HFFc6 (cell line): ENCODE measurements at regions not wholly inside any gene's neighbourhood (a gene's known extent, or its start where the extent isn't known, plus 50 kb on each side); places are given as distances from the start of the nearest gene placed in this dataset.
"Not testable (repeated sequence)": the region's sequence is repeated elsewhere in the genome, so short reads cannot be mapped to it uniquely, and the experiment has no call there.

Experiments used
- DNase-seq: peaks from one replicate; pipeline ENCODE4 v3.0.0-alpha.2; 2018
- H3K27ac Mint-ChIP-seq: 2 replicates; pipeline ENCODE4 v1.8.0; 2020; ENCODE audit warnings: mild to moderate bottlenecking, mixed read lengths
- H3K27me3 Mint-ChIP-seq: 2 replicates; pipeline ENCODE4 v1.8.0; 2021; ENCODE audit warnings: mild to moderate bottlenecking, moderate library complexity, mixed read lengths; ENCODE audit not compliant: insufficient read depth
- H3K36me3 Mint-ChIP-seq: 2 replicates; pipeline ENCODE4 v1.8.0; 2021; ENCODE audit warnings: low read depth, mixed read lengths
- H3K4me1 Mint-ChIP-seq: 2 replicates; pipeline ENCODE4 v1.8.0; 2020; ENCODE audit warnings: low read depth, mixed read lengths
- H3K4me3 Mint-ChIP-seq: 2 replicates; pipeline ENCODE4 v1.8.0; 2020; ENCODE audit warnings: mild to moderate bottlenecking, moderate library complexity, mixed read lengths
- H3K9me3 Mint-ChIP-seq: 2 replicates; pipeline ENCODE4 v1.8.0; 2020; ENCODE audit warnings: mild to moderate bottlenecking, mixed read lengths
- CTCF ChIP-seq: fragments of 200-600 bp; sonication (generic); IDR thresholded peaks from 2 replicates; pipeline ENCODE4 v1.5.0; 2021; ENCODE audit warnings: antibody characterized with exemption, mild to moderate bottlenecking

- Mint-ChIP-seq H3K27me3 (no peaks in the 10 kb centered on the region), H3K27ac (no peak overlapping the region)
- no peak for TF ChIP-seq CTCF
These were observed 104.4 kb downstream of the ZNF486 start for GRCh38 chr19:20271215-20271926.

GRCh38 chr19:20269461-20269860 is 102.4 kb downstream of the ZNF486 start:
- no peaks in the 10 kb centered on the region for H3K27me3 Mint-ChIP-seq
- no peak for DNase-seq
- TF ChIP-seq CTCF, result no peak
- no peaks in the 10 kb centered on the region for H3K4me1 Mint-ChIP-seq
- no peak overlapping the region for H3K4me3 Mint-ChIP-seq
- peaks cover 44% of the 10 kb centered on the region for H3K9me3 Mint-ChIP-seq
- no peaks in the 10 kb centered on the region for H3K36me3 Mint-ChIP-seq
- no peak overlapping the region for H3K27ac Mint-ChIP-seq

More at GRCh38 chr19:20271215-20271926, 104.4 kb downstream of the ZNF486 start:
- Mint-ChIP-seq H3K36me3 (no peaks in the 10 kb centered on the region), H3K9me3 (peaks cover 47% of the 10 kb centered on the region), H3K4me1 (no peaks in the 10 kb centered on the region), H3K4me3 (no peak overlapping the region)
- no peak for DNase-seq

GRCh38 chr19:20261513-20261912 is 94.5 kb downstream of the ZNF486 start:
- peaks cover 47% of the 10 kb centered on the region for H3K9me3 Mint-ChIP-seq
- not testable (repeated sequence) for DNase-seq, H3K36me3 Mint-ChIP-seq, H3K27me3 Mint-ChIP-seq, H3K27ac Mint-ChIP-seq, H3K4me1 Mint-ChIP-seq, H3K4me3 Mint-ChIP-seq

GRCh38 chr19:20260738-20261137 is 93.7 kb downstream of the ZNF486 start:
- not testable (repeated sequence) for H3K27me3 Mint-ChIP-seq, H3K4me3 Mint-ChIP-seq, H3K27ac Mint-ChIP-seq, H3K36me3 Mint-ChIP-seq, DNase-seq, H3K4me1 Mint-ChIP-seq
- peaks cover 46% of the 10 kb centered on the region for H3K9me3 Mint-ChIP-seq

GRCh38 chr19:20259615-20260014 is 92.6 kb downstream of the ZNF486 start:
- Mint-ChIP-seq H3K27me3 (no peaks in the 10 kb centered on the region), H3K4me1 (no peaks in the 10 kb centered on the region), H3K27ac (no peak overlapping the region), H3K4me3 (no peak overlapping the region), H3K9me3 (peaks cover 44% of the 10 kb centered on the region), H3K36me3 (no peaks in the 10 kb centered on the region)
- DNase-seq, result no peak
- TF ChIP-seq CTCF, result no peak

- TF ChIP-seq CTCF, result no peak
- Mint-ChIP-seq H3K27ac (no peak overlapping the region), H3K27me3 (no peaks in the 10 kb centered on the region), H3K9me3 (peaks cover 36% of the 10 kb centered on the region), H3K36me3 (no peaks in the 10 kb centered on the region), H3K4me3 (no peak overlapping the region), H3K4me1 (no peaks in the 10 kb centered on the region)
- DNase-seq, result no peak
These were observed 89.6 kb downstream of the ZNF486 start for GRCh38 chr19:20256606-20257005.
